Left lung (tissue), 4 donors: ENCODE measurements at regions not wholly inside any gene's neighbourhood (a gene's known extent, or its start where the extent isn't known, plus 50 kb on each side); places are given as distances from the start of the nearest gene placed in this dataset.

Source experiments
- ATAC-seq: fragments of 200-7000 bp; cut with Tn5 transposase; one replicate; pipeline ENCODE4 v1.9.1; 2020; ENCODE audit warnings: moderate library complexity
- DNase-seq, 4 donors: peaks; one replicate each; pipeline ENCODE4 v3.0.0-alpha.2; 2013 to 2020
- H3K27ac ChIP-seq, 2 donors: fragments of 200-600 bp; sonication (generic) in 1 of 2; one replicate each; pipeline versions ENCODE4 v1.5.0 to v1.8.0; 2020 to 2021
- H3K27me3 ChIP-seq, 2 donors: fragments of 200-600 bp; sonication (generic) in 1 of 2; one replicate each; pipeline versions ENCODE4 v1.5.0 to v1.8.0; 2020 to 2021
- H3K36me3 ChIP-seq, 2 donors: fragments of 200-600 bp; sonication (generic) in 1 of 2; one replicate each; pipeline versions ENCODE4 v1.5.0 to v1.8.0; 2020 to 2021
- H3K4me1 ChIP-seq, 2 donors: fragments of 200-600 bp; one replicate each; pipeline ENCODE4 v1.8.0; 2021
- H3K4me3 ChIP-seq, 2 donors: fragments of 200-600 bp; sonication (generic) in 1 of 2; one replicate each; pipeline versions ENCODE4 v1.5.0 to v1.8.0; 2020 to 2021; ENCODE audit warnings: mild to moderate bottlenecking in 1 of 2
- H3K9me3 ChIP-seq, 2 donors: fragments of 200-600 bp; sonication (generic) in 1 of 2; one replicate each; pipeline versions ENCODE4 v1.5.0 to v1.8.0; 2020 to 2021
- intact Hi-C, 2 donors: fragments of 100-400 bp; cut with DNase I; formaldehyde crosslinking; loops; one replicate each; pipeline versions ENCODE4 v1.11.2 to v1.14.2; 2022
- TF ChIP-seq, protein P1 (sequence below), 2 donors: fragments of 200-600 bp; sonication (generic) in 1 of 2; IDR thresholded peaks; one replicate each; pipeline versions ENCODE4 v1.5.0 to v1.8.0; 2021; ENCODE audit warnings: antibody characterized with exemption in 2 of 2
- donor health status: DM: no; HTN: yes; CAD: no.
- donor health status: DM: no; HTN: no; CAD: no.

DNA sequence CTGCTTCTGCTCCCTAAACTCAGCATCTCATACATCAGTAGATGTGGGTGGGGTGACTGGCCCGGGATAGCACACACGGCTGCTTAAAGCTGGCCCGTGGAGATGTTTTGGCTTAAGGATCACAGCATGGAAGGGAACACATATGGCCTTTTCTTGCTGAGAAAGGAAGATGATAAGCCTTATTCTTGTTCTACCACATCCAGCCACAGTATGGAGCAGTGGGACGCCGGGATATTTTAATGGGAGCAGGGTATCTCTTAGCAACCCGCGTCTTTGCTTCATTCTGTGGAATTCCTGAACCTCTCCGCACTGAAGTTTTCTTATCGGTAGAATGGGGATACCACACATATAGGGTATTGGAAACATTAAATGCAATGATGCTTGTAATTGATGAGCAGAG lies 94.1 kb upstream of the PROK2 start:
- Histone ChIP-seq H3K4me3 (no peak overlapping the region), H3K9me3 (no peaks in the 10 kb centered on the region), H3K27me3 (no peaks in the 10 kb centered on the region), H3K27ac (no peak overlapping the region), H3K36me3 (no peaks in the 10 kb centered on the region), H3K4me1 (peaks cover 0 to 11% of the 10 kb centered on the region in 2 donors)
- TF ChIP-seq, protein P1, sequence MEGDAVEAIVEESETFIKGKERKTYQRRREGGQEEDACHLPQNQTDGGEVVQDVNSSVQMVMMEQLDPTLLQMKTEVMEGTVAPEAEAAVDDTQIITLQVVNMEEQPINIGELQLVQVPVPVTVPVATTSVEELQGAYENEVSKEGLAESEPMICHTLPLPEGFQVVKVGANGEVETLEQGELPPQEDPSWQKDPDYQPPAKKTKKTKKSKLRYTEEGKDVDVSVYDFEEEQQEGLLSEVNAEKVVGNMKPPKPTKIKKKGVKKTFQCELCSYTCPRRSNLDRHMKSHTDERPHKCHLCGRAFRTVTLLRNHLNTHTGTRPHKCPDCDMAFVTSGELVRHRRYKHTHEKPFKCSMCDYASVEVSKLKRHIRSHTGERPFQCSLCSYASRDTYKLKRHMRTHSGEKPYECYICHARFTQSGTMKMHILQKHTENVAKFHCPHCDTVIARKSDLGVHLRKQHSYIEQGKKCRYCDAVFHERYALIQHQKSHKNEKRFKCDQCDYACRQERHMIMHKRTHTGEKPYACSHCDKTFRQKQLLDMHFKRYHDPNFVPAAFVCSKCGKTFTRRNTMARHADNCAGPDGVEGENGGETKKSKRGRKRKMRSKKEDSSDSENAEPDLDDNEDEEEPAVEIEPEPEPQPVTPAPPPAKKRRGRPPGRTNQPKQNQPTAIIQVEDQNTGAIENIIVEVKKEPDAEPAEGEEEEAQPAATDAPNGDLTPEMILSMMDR (IDR thresholded peaks at IDR 0.05) = no peak
- ATAC-seq (no peak), DNase-seq (no peak)
- intact Hi-C loops = no loop called here

DNA sequence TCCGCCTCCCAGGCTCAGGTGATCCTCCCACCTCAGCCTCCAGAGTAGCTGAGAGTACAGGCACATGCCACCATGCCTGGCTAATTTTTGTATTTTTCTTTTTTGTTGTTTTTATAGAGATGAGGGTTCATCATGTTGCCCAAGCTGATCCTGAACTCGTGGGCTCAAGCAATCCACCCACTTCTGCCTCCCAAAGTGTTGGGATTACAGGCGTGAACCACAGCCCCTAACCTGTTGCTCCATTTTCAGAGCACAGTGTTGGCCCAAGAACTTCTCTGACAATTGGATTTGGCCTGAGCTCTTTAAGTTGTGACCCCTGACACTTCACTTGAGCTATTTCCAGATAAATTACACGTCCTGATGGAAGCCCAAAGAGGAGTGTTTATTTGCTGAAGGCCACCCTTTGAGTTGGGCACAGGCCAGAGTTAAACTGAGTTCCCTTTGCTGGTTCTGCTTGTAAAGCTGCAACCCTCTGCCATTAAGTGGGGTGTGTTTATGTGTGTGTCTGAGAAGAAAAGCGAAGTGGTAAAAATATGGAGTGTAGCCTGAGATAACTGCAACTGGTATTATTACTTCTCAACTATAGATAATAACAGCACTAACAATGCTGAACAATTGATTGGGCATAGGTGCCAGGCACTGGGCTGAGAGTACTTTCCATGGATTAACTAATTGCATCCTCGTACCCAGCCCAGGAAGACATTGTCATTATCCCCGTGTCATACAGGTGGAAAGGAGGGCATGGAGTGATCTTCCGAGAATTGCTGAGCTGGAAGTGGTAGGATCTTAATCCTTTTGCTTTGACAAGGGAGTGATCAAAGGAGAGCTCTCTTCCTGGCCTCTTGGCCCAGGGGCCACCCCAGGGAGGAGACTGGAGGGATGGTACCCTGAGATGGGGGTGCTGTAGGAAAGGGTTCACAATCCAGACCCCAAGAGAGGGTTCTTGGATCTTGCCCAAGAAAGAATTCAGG lies 91.5 kb upstream of the PROK2 start:
- peaks cover 0 to 16% of the 10 kb centered on the region in 2 donors for H3K4me1 ChIP-seq
- peak in 2 of 4 donors; percentile 12 to 21 for DNase-seq
- intact Hi-C loops = no loop called here
- H3K27me3 ChIP-seq = no peaks in the 10 kb centered on the region
- H3K4me3 ChIP-seq = no peak overlapping the region
- no peaks in the 10 kb centered on the region for H3K36me3 ChIP-seq
- H3K9me3 ChIP-seq = no peaks in the 10 kb centered on the region
- ATAC-seq = no peak
- TF ChIP-seq, protein P1 (IDR thresholded peaks at IDR 0.05) = no peak
- no peak overlapping the region for H3K27ac ChIP-seq

DNA sequence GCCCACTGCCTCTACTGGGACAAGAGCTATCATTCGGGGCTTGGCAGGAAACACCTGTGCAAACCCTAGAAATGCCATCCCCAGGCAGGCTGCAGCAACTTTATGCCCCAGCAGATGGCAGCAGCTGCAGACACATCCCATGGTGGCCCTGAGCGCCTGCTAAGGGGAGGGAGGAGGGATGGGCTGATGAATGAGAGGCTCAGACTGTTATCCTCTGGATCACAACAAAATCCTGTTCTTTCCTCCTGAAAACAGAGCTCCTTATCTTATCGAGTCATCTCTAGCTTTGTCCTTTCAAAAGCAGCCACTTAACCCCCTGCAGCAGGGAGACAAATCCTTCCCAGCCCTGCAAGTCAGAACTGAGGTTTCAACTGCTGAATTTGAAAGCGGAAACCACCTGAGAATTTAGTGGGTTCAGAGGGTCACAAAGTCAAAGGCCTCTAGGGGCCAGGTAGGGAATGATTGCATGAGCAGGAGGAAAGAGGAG lies 90.6 kb upstream of the PROK2 start:
- TF ChIP-seq, protein P1 (IDR thresholded peaks at IDR 0.05) = peak; percentile 80 to 89
- Histone ChIP-seq H3K9me3 (no peaks in the 10 kb centered on the region), H3K36me3 (no peaks in the 10 kb centered on the region), H3K4me3 (no peak overlapping the region), H3K27ac (no peak overlapping the region), H3K27me3 (no peaks in the 10 kb centered on the region), H3K4me1 (peaks cover 0 to 16% of the 10 kb centered on the region in 2 donors)
- intact Hi-C loops = no loop called here
- ATAC-seq (peak; percentile 99), DNase-seq (peak; percentile 42 to 91 (median 76))

DNA sequence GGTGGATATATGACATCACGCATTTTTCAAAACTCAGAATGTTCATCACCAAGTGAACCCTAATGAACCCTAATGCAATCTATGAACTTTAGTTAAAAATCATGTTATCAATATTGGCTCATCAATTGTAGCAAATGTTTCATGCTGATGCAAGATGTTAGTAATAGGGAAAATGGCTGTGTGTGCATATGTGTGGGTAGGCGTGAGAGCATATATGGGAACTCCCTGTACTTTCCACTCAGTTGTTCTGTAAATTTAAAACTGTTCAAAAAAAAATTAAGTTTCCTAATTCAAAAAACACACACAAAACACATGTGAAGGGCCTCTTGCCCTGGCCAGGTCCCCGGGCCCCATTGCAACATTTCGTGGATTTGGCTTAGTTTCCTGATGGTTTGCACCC lies 89.7 kb upstream of the PROK2 start:
- no peaks in the 10 kb centered on the region for H3K9me3 ChIP-seq
- no peak overlapping the region for H3K27ac ChIP-seq
- DNase-seq (no peak), ATAC-seq (no peak)
- TF ChIP-seq, protein P1 (IDR thresholded peaks at IDR 0.05) = no peak
- H3K36me3 ChIP-seq = no peaks in the 10 kb centered on the region
- intact Hi-C loops = loop anchor here in 1 of 2 donors (5.0 kb wide), 1 partner anchor 948 kb away; no protein-coding TSS in a partner anchor
- H3K4me3 ChIP-seq = no peak overlapping the region
- peaks cover 0 to 16% of the 10 kb centered on the region in 2 donors for H3K4me1 ChIP-seq
- no peaks in the 10 kb centered on the region for H3K27me3 ChIP-seq

DNA sequence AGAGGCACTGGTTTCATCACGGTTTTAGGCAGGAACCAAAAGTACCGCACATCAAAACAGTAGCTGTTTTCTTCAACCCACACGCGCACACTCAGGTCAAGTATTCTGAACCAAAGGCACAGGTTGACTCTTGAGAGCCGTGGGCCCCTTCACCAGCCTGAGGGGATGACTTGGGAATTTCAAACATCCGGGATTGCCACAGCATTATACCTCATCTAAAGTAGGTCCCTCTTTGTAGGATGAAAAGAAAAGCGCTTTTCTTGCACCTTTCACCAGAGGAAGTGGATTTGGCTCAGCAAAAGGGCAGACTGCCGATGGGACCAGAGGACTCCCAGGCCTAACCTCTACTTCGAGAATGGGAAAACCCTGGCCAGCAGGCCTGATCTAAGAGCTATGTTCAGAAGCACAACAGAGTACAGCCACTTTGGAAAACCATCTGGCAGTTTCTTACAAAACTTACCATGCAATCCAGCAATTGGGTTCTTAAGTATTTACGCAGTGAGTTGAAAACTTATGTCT lies 88.2 kb upstream of the PROK2 start:
- H3K36me3 ChIP-seq = no peaks in the 10 kb centered on the region
- no peak overlapping the region for H3K4me3 ChIP-seq
- no peak overlapping the region for H3K27ac ChIP-seq
- no peak for DNase-seq
- no peaks in the 10 kb centered on the region for H3K27me3 ChIP-seq
- intact Hi-C loops = loop anchor here in 1 of 2 donors (5.0 kb wide), 1 partner anchor 949 kb away; no protein-coding TSS in a partner anchor
- TF ChIP-seq, protein P1 (IDR thresholded peaks at IDR 0.05) = no peak
- no peaks in the 10 kb centered on the region for H3K9me3 ChIP-seq
- peak; percentile 12 for ATAC-seq
- peaks cover 0 to 16% of the 10 kb centered on the region in 2 donors for H3K4me1 ChIP-seq
